Neuron (in vitro differentiated cells): ENCODE measurements at regions not wholly inside any gene's neighbourhood (a gene's known extent, or its start where the extent isn't known, plus 50 kb on each side); places are given as distances from the start of the nearest gene placed in this dataset.

Experiments used
- H2AFZ ChIP-seq: one replicate; pipeline ENCODE4 v1.6.1; 2013; ENCODE audit warnings: low read depth, mild to moderate bottlenecking, inconsistent platforms, low read length, moderate library complexity
- H3K27me3 ChIP-seq: one replicate; pipeline ENCODE4 v1.6.1; 2013; ENCODE audit warnings: low read length; ENCODE audit not compliant: insufficient read depth
- H3K36me3 ChIP-seq: one replicate; pipeline ENCODE4 v1.6.1; 2013; ENCODE audit warnings: low read length; ENCODE audit not compliant: insufficient read depth
- H3K4me1 ChIP-seq: one replicate; pipeline ENCODE4 v1.6.1; 2013; ENCODE audit warnings: low read length; ENCODE audit not compliant: insufficient read depth
- H3K4me3 ChIP-seq: 2 replicates; pipeline ENCODE4 v1.5.1; 2013; ENCODE audit warnings: mild to moderate bottlenecking, low read length, moderate library complexity
- H3K9me3 ChIP-seq: one replicate; pipeline ENCODE4 v1.6.1; 2013; ENCODE audit warnings: low read length

GRCh38 chr10:52644373-52645186 is 128.0 kb downstream of the MBL2 start:
- Histone ChIP-seq H3K36me3 (no peaks in the 10 kb centered on the region), H2AFZ (no peak overlapping the region), H3K4me1 (peaks cover 3% of the 10 kb centered on the region), H3K9me3 (no peaks in the 10 kb centered on the region), H3K4me3 (no peak overlapping the region), H3K27me3 (no peaks in the 10 kb centered on the region)

GRCh38 chr10:52645187-52645758 is 127.3 kb downstream of the MBL2 start:
- no peak overlapping the region for H3K4me3 ChIP-seq
- H3K9me3 ChIP-seq = no peaks in the 10 kb centered on the region

GRCh38 chr10:52649511-52649910 is 123.1 kb downstream of the MBL2 start:
- Histone ChIP-seq H3K4me3 (no peak overlapping the region), H3K9me3 (no peaks in the 10 kb centered on the region), H2AFZ (no peak overlapping the region), H3K4me1 (no peaks in the 10 kb centered on the region), H3K27me3 (no peaks in the 10 kb centered on the region), H3K36me3 (no peaks in the 10 kb centered on the region)

More at GRCh38 chr10:52645187-52645758, 127.3 kb downstream of the MBL2 start:
- H3K27me3 ChIP-seq = no peaks in the 10 kb centered on the region
- H2AFZ ChIP-seq = no peak overlapping the region
- no peaks in the 10 kb centered on the region for H3K36me3 ChIP-seq
- peaks cover 3% of the 10 kb centered on the region for H3K4me1 ChIP-seq

- Histone ChIP-seq H3K4me1 (no peaks in the 10 kb centered on the region), H3K27me3 (no peaks in the 10 kb centered on the region), H3K36me3 (no peaks in the 10 kb centered on the region), H3K9me3 (no peaks in the 10 kb centered on the region), H2AFZ (no peak overlapping the region), H3K4me3 (no peak overlapping the region)
These were observed 121.7 kb downstream of the MBL2 start for GRCh38 chr10:52650873-52651272.

GRCh38 chr10:52651293-52651692 is 121.3 kb downstream of the MBL2 start:
- Histone ChIP-seq H3K9me3 (no peaks in the 10 kb centered on the region), H3K4me1 (no peaks in the 10 kb centered on the region), H2AFZ (no peak overlapping the region), H3K27me3 (no peaks in the 10 kb centered on the region), H3K4me3 (no peak overlapping the region), H3K36me3 (no peaks in the 10 kb centered on the region)

- no peak overlapping the region for H3K4me3 ChIP-seq
- H3K9me3 ChIP-seq = no peaks in the 10 kb centered on the region
- no peak overlapping the region for H2AFZ ChIP-seq
- no peaks in the 10 kb centered on the region for H3K27me3 ChIP-seq
- H3K36me3 ChIP-seq = no peaks in the 10 kb centered on the region
- H3K4me1 ChIP-seq = no peaks in the 10 kb centered on the region
These were observed 119.9 kb downstream of the MBL2 start for GRCh38 chr10:52652431-52653262.

GRCh38 chr10:52653263-52653909 is 119.2 kb downstream of the MBL2 start:
- Histone ChIP-seq H3K9me3 (no peaks in the 10 kb centered on the region), H3K4me3 (no peak overlapping the region), H3K4me1 (no peaks in the 10 kb centered on the region), H3K36me3 (no peaks in the 10 kb centered on the region), H2AFZ (no peak overlapping the region), H3K27me3 (no peaks in the 10 kb centered on the region)

- H3K36me3 ChIP-seq = no peaks in the 10 kb centered on the region
- H2AFZ ChIP-seq = no peak overlapping the region
- H3K9me3 ChIP-seq = no peaks in the 10 kb centered on the region
- no peaks in the 10 kb centered on the region for H3K4me1 ChIP-seq
- H3K27me3 ChIP-seq = no peaks in the 10 kb centered on the region
- H3K4me3 ChIP-seq = no peak overlapping the region
These were observed 118.4 kb downstream of the MBL2 start for GRCh38 chr10:52654201-52654600.

GRCh38 chr10:52658112-52658511 is 114.5 kb downstream of the MBL2 start:
- H2AFZ ChIP-seq = no peak overlapping the region
- no peaks in the 10 kb centered on the region for H3K9me3 ChIP-seq
- no peaks in the 10 kb centered on the region for H3K4me1 ChIP-seq
- H3K27me3 ChIP-seq = no peaks in the 10 kb centered on the region
- no peaks in the 10 kb centered on the region for H3K36me3 ChIP-seq
- H3K4me3 ChIP-seq = no peak overlapping the region

- no peaks in the 10 kb centered on the region for H3K4me1 ChIP-seq
- H3K4me3 ChIP-seq = no peak overlapping the region
- H3K36me3 ChIP-seq = no peaks in the 10 kb centered on the region
- no peaks in the 10 kb centered on the region for H3K9me3 ChIP-seq
- no peak overlapping the region for H2AFZ ChIP-seq
- no peaks in the 10 kb centered on the region for H3K27me3 ChIP-seq
These were observed 113.5 kb downstream of the MBL2 start for GRCh38 chr10:52659085-52659484.

- Histone ChIP-seq H3K4me1 (no peaks in the 10 kb centered on the region), H3K4me3 (no peak overlapping the region), H3K9me3 (no peaks in the 10 kb centered on the region), H2AFZ (no peak overlapping the region), H3K36me3 (no peaks in the 10 kb centered on the region), H3K27me3 (no peaks in the 10 kb centered on the region)
These were observed 110.3 kb downstream of the MBL2 start for GRCh38 chr10:52662256-52662655.

- Histone ChIP-seq H3K27me3 (no peaks in the 10 kb centered on the region), H3K36me3 (no peaks in the 10 kb centered on the region), H3K4me3 (no peak overlapping the region), H2AFZ (no peak overlapping the region), H3K9me3 (no peaks in the 10 kb centered on the region), H3K4me1 (no peaks in the 10 kb centered on the region)
These were observed 109.4 kb downstream of the MBL2 start for GRCh38 chr10:52663161-52663560.

- no peaks in the 10 kb centered on the region for H3K36me3 ChIP-seq
- no peak overlapping the region for H2AFZ ChIP-seq
- H3K4me3 ChIP-seq = no peak overlapping the region
These were observed 108.0 kb downstream of the MBL2 start for GRCh38 chr10:52664629-52665028.

More at GRCh38 chr10:52664629-52665028, 108.0 kb downstream of the MBL2 start:
- Histone ChIP-seq H3K27me3 (no peaks in the 10 kb centered on the region), H3K4me1 (no peaks in the 10 kb centered on the region), H3K9me3 (no peaks in the 10 kb centered on the region)
